ENCODE measurements at regions not wholly inside any gene's neighbourhood (a gene's known extent, or its start where the extent isn't known, plus 50 kb on each side); places are given as distances from the start of the nearest gene placed in this dataset.

DNA sequence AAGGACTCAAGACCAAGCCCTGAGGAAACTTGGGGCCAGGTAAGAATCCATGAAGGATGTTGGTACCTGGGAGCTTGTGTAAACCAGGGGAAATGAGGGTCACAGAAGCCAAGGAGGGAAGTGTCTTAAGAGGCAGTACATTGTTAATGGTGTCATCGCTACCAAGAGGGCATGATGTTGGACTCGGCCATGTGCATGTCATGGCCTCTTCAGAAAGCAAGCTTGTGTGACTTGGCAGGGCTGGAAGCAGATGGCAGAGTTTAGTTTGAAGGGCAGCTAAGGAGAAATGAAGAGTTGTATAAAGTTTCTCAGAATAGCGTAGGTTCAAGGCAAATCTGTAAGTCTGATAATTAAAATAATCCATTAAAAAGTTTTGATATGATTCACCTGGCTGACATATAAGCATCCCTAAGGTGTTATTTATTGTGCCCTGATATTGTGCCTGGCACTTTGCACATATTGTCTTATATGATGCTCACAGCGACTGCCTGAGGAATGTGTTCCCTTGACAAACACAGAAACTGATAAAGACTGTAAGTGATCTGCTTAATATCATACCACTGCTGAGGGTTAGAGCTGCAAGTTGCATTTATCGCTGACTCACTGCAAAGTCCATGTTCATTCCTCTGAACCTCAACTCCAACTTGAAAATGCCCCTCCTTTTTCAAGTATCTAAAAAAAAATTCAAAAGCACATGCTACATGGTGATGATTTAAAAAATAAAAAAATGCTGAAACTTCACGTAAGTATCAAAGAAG is 81.3 kb upstream of the PTPN3 start:
- no peak overlapping the region for H3K4me3 Mint-ChIP-seq
- ChIA-PET POLR2A (no interaction called here), CTCF (no interaction called here)
- H3K9me3 Mint-ChIP-seq: no peaks in the 10 kb centered on the region
- no peak overlapping the region for H3K27ac Mint-ChIP-seq
- H3K27me3 Mint-ChIP-seq: peaks cover 1% of the 10 kb centered on the region
- no peaks in the 10 kb centered on the region for H3K4me1 Mint-ChIP-seq
- H3K36me3 Mint-ChIP-seq (ENCODE audit: low read depth): no peaks in the 10 kb centered on the region
- no peak for DNase-seq

DNA sequence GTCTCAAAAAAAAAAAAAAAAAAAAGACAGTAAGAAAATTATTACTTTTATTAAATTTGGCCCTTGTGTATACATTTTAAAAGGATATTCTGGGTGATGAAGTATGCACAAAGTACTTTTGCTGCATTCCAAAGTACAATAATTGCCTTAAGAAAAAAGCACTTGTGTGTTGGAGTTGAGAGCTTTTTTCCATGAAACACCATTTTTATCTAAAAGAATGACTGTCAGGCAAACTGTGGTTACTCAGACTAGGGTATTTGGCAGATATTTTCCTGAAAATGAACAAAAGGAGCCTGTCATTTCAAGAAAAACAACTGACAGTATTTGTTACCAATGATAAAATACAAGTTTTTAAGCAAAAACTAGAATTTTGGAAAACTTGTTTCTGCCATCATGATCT is 84.3 kb upstream of the PTPN3 start:
- H3K27me3 Mint-ChIP-seq: no peaks in the 10 kb centered on the region
- no peak overlapping the region for H3K27ac Mint-ChIP-seq
- H3K4me1 Mint-ChIP-seq: no peaks in the 10 kb centered on the region
- no peak for DNase-seq
- no peak overlapping the region for H3K4me3 Mint-ChIP-seq
- no peaks in the 10 kb centered on the region for H3K9me3 Mint-ChIP-seq
- H3K36me3 Mint-ChIP-seq (ENCODE audit: low read depth): no peaks in the 10 kb centered on the region
- ChIA-PET CTCF (no interaction called here), POLR2A (no interaction called here)

DNA sequence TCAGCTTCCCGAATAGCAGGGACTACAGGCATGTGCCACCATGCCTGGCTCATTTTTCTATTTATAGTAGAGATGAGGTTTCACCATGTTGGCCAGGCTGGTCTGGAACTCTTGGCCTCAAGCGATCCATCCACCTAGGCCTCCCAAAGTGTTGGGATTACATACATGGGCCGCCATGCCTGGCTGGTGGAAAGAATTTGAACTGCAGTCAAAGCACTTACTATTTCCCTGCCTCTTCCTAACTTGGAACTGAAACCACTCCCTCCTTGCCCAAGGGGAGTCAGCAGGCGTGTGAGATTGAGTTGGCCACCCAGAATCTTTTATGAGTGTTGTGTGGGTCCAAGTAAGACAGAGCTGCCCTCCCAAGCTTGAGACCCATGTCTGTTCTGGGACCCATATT is 86.1 kb upstream of the PTPN3 start:
- POLR2A ChIA-PET: no interaction called here
- Mint-ChIP-seq H3K36me3 (ENCODE audit: low read depth) (no peaks in the 10 kb centered on the region), H3K27ac (no peak overlapping the region), H3K4me1 (no peaks in the 10 kb centered on the region), H3K27me3 (no peaks in the 10 kb centered on the region), H3K9me3 (no peaks in the 10 kb centered on the region), H3K4me3 (no peak overlapping the region)
- DNase-seq: no peak
- CTCF ChIA-PET: no interaction called here

DNA sequence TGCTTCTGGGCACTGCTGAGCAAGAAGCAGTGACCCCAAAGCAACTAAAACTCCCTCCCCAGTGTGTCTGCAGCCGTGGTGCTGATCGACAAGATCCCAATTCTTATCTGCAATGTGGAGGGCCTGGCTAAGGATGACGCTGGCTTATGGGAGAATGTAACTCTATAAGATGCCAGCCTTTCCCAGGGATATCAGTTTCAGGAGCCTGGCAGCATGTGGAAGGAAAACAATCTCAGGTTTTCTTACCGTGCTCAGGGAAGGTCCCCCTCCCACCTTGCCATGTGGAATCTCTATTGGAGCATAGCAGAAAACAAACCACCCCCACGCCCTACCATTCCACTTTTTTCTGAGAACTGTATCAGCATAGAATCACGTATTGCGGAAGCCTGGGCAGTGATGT is 87.7 kb upstream of the PTPN3 start:
- Mint-ChIP-seq H3K9me3 (no peaks in the 10 kb centered on the region), H3K4me3 (no peak overlapping the region), H3K36me3 (ENCODE audit: low read depth) (no peaks in the 10 kb centered on the region), H3K4me1 (no peaks in the 10 kb centered on the region), H3K27ac (no peak overlapping the region), H3K27me3 (peaks cover 2% of the 10 kb centered on the region)
- no peak for DNase-seq
- CTCF ChIA-PET: no interaction called here
- POLR2A ChIA-PET: no interaction called here

DNA sequence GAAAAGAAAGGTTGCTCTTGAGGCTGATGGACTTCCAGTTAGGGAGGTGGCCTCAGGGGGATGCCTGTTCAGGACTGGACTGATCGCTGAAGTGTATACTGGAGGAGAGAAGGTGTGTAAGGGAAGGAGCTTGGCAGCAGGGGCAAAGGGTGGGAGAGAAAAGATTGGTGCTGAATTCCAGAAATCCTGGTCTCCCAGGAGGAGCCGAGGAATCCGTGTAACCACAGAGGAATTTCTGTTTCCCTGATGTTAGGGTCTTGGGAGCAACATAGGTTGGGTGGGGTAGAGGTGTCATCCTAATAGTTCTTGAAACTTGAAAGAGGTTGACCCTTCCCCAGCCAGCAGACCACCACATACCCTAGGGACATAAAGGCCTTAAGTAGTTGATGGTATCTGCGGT is 88.9 kb upstream of the PTPN3 start:
- no peak for DNase-seq
- Mint-ChIP-seq H3K27ac (no peak overlapping the region), H3K27me3 (peaks cover 2% of the 10 kb centered on the region), H3K36me3 (ENCODE audit: low read depth) (no peaks in the 10 kb centered on the region), H3K9me3 (no peaks in the 10 kb centered on the region), H3K4me3 (no peak overlapping the region), H3K4me1 (no peaks in the 10 kb centered on the region)
- ChIA-PET POLR2A (no interaction called here), CTCF (no interaction called here)

DNA sequence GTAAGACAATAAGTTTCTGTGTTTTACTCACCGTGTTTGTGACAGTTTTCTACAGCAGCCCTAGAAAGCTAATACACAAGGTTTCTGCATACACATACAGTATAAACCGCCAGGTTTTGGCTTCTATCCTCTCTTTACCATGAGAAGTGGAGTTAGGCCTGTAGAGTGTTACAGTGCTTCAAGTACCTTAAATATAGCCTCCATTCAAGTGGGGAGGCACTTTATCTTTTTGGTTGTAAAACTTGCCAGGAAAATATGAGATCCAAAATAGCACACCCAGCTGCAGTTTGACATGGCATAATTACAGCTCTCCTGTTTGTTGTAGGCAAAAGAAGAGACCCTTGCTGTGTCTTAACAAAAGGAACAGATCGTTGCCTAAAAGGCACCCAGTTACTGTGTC is 90.3 kb upstream of the PTPN3 start:
- POLR2A ChIA-PET: no interaction called here

DNA sequence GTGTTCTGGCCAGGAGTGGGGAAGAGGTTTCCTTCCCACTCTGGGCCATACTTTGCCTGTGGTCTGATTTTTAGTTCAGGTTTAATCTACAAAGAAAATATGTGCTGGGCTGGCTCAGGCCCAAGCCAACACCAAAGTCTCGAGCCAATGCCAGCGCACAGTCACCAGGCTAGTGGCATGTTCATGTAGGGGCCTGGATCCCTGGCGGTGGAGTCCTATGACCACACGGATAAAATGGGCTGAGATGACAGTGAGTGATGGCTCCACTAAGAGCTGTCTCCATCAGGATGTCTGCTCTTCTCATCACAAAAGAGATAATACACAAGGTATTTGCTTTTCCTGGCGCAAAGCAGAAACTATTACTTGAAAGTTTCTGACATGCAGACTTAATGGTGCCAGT is 92.9 kb upstream of the PTPN3 start:
- ChIA-PET CTCF (no interaction called here), POLR2A (no interaction called here)
- H3K36me3 Mint-ChIP-seq (ENCODE audit: low read depth): no peaks in the 10 kb centered on the region
- peaks cover 2% of the 10 kb centered on the region for H3K27me3 Mint-ChIP-seq
- no peak overlapping the region for H3K27ac Mint-ChIP-seq
- no peak overlapping the region for H3K4me3 Mint-ChIP-seq
- no peaks in the 10 kb centered on the region for H3K9me3 Mint-ChIP-seq
- no peak for DNase-seq
- no peaks in the 10 kb centered on the region for H3K4me1 Mint-ChIP-seq

More for the DNA sequence above, 90.3 kb upstream of the PTPN3 start:
- H3K4me1 Mint-ChIP-seq: no peaks in the 10 kb centered on the region
- no peak overlapping the region for H3K27ac Mint-ChIP-seq
- H3K9me3 Mint-ChIP-seq: no peaks in the 10 kb centered on the region
- CTCF ChIA-PET: no interaction called here
- DNase-seq: no peak
- H3K4me3 Mint-ChIP-seq: no peak overlapping the region
- H3K36me3 Mint-ChIP-seq (ENCODE audit: low read depth): no peaks in the 10 kb centered on the region
- H3K27me3 Mint-ChIP-seq: peaks cover 2% of the 10 kb centered on the region

DNA sequence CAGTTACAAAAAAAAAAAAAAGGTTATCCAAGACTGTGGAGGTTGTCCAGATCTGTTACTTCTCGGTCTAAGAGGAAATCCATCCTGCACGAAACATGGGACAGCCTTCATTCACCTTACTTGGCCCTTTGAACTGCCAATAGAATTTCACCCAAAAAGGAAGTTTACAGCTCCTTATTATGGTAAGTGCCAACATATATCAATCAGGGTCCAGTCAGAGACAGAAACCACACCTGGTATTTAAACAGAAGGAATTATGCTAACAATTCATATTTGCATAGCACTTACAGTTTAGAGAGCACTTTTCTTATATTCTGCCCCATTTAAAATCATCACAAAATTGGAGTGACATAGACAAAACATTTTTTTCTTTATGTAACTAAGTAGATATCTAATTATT is 93.6 kb upstream of the PTPN3 start:
- no peak for DNase-seq
- Mint-ChIP-seq H3K36me3 (ENCODE audit: low read depth) (no peaks in the 10 kb centered on the region), H3K27me3 (peaks cover 2% of the 10 kb centered on the region), H3K27ac (no peak overlapping the region), H3K9me3 (no peaks in the 10 kb centered on the region), H3K4me1 (no peaks in the 10 kb centered on the region), H3K4me3 (no peak overlapping the region)
- ChIA-PET CTCF (no interaction called here), POLR2A (no interaction called here)

DNA sequence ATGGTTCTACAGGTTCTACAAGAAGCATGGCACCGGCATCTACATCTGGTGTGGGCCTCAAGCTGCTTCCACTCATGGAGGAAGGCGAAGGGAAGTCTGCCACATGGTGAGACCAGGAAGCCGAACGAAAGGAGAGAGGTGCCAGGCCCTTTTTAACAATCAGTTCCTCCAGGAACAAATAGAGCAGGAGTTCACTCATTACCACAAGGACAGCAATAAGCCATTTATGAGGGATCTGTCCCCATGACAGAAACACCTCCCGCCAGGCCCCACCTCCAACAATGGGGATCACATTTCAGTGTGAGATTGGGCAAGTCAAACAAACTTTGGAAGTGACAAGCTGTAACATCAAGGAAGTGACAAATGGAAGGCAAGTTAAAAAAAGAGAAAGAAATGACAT is 95.5 kb upstream of the PTPN3 start:
- ChIA-PET CTCF (interaction anchor here (1.0 kb wide), 1 partner anchor 19 kb away, joined by 3 read pairs; no protein-coding TSS in a partner anchor), POLR2A (no interaction called here)
- no peaks in the 10 kb centered on the region for H3K4me1 Mint-ChIP-seq
- no peaks in the 10 kb centered on the region for H3K9me3 Mint-ChIP-seq
- no peak overlapping the region for H3K4me3 Mint-ChIP-seq
- H3K27ac Mint-ChIP-seq: no peak overlapping the region
- peaks cover 2% of the 10 kb centered on the region for H3K27me3 Mint-ChIP-seq
- no peaks in the 10 kb centered on the region for H3K36me3 Mint-ChIP-seq (ENCODE audit: low read depth)
- no peak for DNase-seq

DNA sequence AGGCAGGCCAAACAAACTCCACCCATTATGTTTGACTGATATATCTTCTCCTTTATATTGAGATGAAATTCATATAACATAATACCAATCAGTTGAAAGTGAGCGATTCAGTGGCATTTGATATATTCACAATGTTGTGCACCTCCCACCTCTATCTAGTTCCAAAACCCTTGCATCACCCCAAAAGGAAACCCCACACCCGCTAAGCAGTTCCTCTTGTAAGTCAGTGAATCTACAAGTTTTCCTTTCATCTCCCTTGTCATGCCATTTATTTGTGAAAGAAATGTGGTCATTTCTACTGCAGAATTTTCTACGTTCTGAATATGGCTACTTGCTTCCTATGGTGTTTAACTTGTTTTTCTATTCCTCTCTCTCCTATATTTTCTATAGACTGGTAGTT is 99.4 kb upstream of the PTPN3 start:
- Mint-ChIP-seq H3K27ac (no peak overlapping the region), H3K9me3 (no peaks in the 10 kb centered on the region), H3K27me3 (no peaks in the 10 kb centered on the region), H3K36me3 (ENCODE audit: low read depth) (no peaks in the 10 kb centered on the region), H3K4me1 (no peaks in the 10 kb centered on the region), H3K4me3 (no peak overlapping the region)
- DNase-seq: no peak
- ChIA-PET CTCF (no interaction called here), POLR2A (no interaction called here)

DNA sequence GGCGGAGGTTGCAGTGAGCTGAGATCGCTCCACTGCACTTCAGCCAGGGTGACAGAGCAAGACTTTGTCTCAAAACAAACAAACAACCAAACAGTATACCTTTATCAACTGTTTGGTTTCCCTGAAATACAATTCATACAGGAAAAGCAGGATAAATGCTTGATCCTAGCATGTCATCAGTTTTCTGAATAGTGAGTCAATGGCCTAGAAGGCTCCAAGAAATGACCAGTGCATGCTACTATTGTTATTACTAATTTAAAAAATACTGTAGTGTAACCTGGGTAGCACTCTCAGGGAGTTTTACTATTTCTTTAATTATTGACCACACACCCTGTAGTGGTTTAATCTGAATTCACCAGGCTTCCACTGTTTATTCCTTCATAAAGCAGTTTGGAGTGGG is 101.0 kb upstream of the PTPN3 start:
- Mint-ChIP-seq H3K9me3 (no peaks in the 10 kb centered on the region), H3K4me1 (no peaks in the 10 kb centered on the region), H3K27me3 (no peaks in the 10 kb centered on the region), H3K27ac (no peak overlapping the region), H3K4me3 (no peak overlapping the region), H3K36me3 (ENCODE audit: low read depth) (no peaks in the 10 kb centered on the region)
- ChIA-PET POLR2A (no interaction called here), CTCF (no interaction called here)
- DNase-seq: no peak

DNA sequence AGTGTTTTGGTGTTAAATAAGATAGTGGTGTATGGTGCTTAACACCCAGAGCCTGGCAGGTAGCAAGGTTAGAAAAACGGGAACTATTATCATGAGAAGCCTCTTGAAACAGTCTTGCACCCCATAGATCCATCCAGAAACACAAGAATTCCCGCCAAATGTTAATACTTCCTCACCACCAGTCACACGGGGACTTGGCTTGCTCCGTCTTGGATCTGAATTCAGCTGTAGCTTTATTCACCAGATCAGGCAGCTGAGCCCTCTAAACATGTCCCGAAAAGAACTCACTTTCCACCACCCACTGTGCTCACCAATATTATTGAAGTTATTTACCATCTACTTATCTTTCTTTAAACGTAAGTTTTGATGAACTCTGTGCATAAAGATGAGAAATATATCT is 101.6 kb upstream of the PTPN3 start:
- H3K27me3 Mint-ChIP-seq: no peaks in the 10 kb centered on the region
- CTCF ChIA-PET: no interaction called here

DNA sequence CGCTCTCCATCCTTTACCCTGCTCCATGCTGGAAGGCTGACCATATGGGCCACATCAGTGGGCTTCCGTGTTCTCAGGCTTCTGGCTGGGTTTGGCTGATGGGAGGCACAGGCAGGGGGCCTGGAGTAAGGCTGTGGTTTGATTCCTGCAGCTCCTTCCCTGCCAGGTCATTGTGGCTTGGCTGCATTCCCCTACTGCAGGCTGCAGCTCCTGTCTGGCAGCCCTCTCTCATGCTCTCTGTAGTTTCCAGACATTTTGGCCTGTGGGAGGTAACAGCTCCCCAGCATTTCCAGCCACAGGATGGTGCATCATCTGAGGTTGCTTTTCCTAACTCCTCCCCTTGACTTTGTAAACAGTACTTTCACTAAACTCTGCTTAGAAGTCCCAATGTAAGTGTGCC is 102.0 kb upstream of the PTPN3 start:
- no peak overlapping the region for H3K27ac Mint-ChIP-seq
- no peaks in the 10 kb centered on the region for H3K27me3 Mint-ChIP-seq
- DNase-seq: no peak
- no peaks in the 10 kb centered on the region for H3K4me1 Mint-ChIP-seq
- no peaks in the 10 kb centered on the region for H3K9me3 Mint-ChIP-seq
- no peak overlapping the region for H3K4me3 Mint-ChIP-seq
- H3K36me3 Mint-ChIP-seq (ENCODE audit: low read depth): no peaks in the 10 kb centered on the region
- ChIA-PET POLR2A (no interaction called here), CTCF (no interaction called here)

More for the DNA sequence above, 101.6 kb upstream of the PTPN3 start:
- Mint-ChIP-seq H3K4me3 (no peak overlapping the region), H3K27ac (no peak overlapping the region), H3K9me3 (no peaks in the 10 kb centered on the region), H3K4me1 (no peaks in the 10 kb centered on the region), H3K36me3 (ENCODE audit: low read depth) (no peaks in the 10 kb centered on the region)
- DNase-seq: no peak
- POLR2A ChIA-PET: no interaction called here

DNA sequence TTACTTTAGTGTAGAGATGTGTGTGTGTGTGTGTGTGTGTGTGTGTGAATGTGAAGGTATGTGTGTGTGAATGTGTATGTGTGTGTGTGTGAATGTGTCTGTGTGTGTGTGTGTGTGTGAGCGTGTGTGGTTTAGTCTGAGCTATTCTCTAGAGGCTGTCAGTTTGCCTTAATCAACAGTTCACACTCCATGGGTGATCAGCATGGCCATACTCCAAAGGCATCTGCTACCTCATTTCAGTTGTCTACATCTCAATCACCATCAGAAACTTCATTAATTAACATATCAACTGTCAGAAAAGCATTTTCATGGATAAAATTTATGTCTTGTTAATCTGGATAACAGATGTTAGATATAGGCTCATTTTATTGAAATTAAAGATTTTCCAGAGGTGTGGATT is 103.1 kb upstream of the PTPN3 start:
- no peak overlapping the region for H3K27ac Mint-ChIP-seq
- H3K27me3 Mint-ChIP-seq: no peaks in the 10 kb centered on the region
- H3K4me1 Mint-ChIP-seq: no peaks in the 10 kb centered on the region
- POLR2A ChIA-PET: no interaction called here
- CTCF ChIA-PET: no interaction called here
- no peaks in the 10 kb centered on the region for H3K9me3 Mint-ChIP-seq
- DNase-seq: no peak
- H3K36me3 Mint-ChIP-seq (ENCODE audit: low read depth): no peaks in the 10 kb centered on the region
- no peak overlapping the region for H3K4me3 Mint-ChIP-seq

DNA sequence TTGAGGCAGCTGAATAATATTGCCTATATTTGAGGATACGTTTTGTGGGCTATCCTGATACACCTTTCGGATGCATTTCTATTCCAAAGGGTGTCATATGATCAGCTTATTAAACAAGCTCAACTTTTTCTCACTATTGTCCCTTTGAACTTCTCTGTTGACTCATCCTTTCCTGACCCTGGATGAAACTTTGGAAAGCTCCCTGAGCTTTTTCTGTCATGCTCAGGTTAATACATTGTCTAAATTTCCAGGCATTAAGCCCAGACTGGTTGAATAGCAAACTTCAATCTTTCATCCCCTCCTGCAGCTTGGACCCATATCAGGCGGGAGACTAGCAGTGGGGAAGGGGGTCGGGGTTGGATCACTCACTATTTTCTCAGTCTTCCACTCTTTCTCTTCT is 104.9 kb upstream of the PTPN3 start:
- Mint-ChIP-seq H3K27ac (no peak overlapping the region), H3K4me1 (no peaks in the 10 kb centered on the region), H3K27me3 (no peaks in the 10 kb centered on the region), H3K9me3 (no peaks in the 10 kb centered on the region), H3K36me3 (ENCODE audit: low read depth) (no peaks in the 10 kb centered on the region), H3K4me3 (no peak overlapping the region)
- CTCF ChIA-PET: no interaction called here
- POLR2A ChIA-PET: no interaction called here
- no peak for DNase-seq

Measured in activated CD4-positive, alpha-beta memory T cell treated with anti-CD3 and anti-CD28 coated beads, Interleukin-2, amount 10 ng/mL, durations not matched to agents 7 days and 5 days (primary cell).